Natural killer cell (primary cell): ENCODE measurements at regions not wholly inside any gene's neighbourhood (a gene's known extent, or its start where the extent isn't known, plus 50 kb on each side); places are given as distances from the start of the nearest gene placed in this dataset.

Experiments used
- ATAC-seq, 3 donors: fragments of 150-1000 bp in 2 of 3; fragments of 200-7000 bp in 1 of 3; cut with Tn5 transposase; 1 replicate in 1 of 3; 2 replicates in 2 of 3; pipeline ENCODE4 v1.10.0; 2021; ENCODE audit warnings: mild to moderate bottlenecking in 2 of 3, moderate library complexity in 2 of 3
- DNase-seq, 2 donors: peaks; one replicate each; pipeline versions ENCODE4 v3.0.0 to v3.0.0-alpha.2; 2013 to 2021; ENCODE audit warnings: mixed read lengths in 1 of 2
- H3K27ac ChIP-seq: one replicate; pipeline ENCODE4 v1.5.1; 2013; ENCODE audit warnings: mild to moderate bottlenecking, low read length
- H3K27me3 ChIP-seq: one replicate; pipeline ENCODE4 v1.6.1; 2013; ENCODE audit warnings: low read length; ENCODE audit not compliant: control insufficient read depth, insufficient read depth
- H3K36me3 ChIP-seq: one replicate; pipeline ENCODE4 v1.6.1; 2013; ENCODE audit warnings: low read length; ENCODE audit not compliant: control insufficient read depth, insufficient read depth
- H3K4me1 ChIP-seq: one replicate; pipeline ENCODE4 v1.6.1; 2013; ENCODE audit warnings: low read length; ENCODE audit not compliant: control insufficient read depth, insufficient read depth
- H3K4me3 ChIP-seq: one replicate; pipeline ENCODE4 v1.5.1; 2013; ENCODE audit warnings: low read length
- H3K9me3 ChIP-seq: one replicate; pipeline ENCODE4 v1.6.1; 2013; ENCODE audit warnings: low read length; ENCODE audit not compliant: control insufficient read depth, insufficient read depth
- H3K27ac Mint-ChIP-seq, 2 donors: one replicate each; pipeline ENCODE4 v1.8.0; 2022; ENCODE audit warnings: mild to moderate bottlenecking in 2 of 2, mixed read lengths in 2 of 2, moderate library complexity in 1 of 2
- H3K27me3 Mint-ChIP-seq, 2 donors: one replicate each; pipeline ENCODE4 v1.8.0; 2022; ENCODE audit warnings: low read depth in 2 of 2, mixed read lengths in 2 of 2
- H3K36me3 Mint-ChIP-seq: one replicate; pipeline ENCODE4 v1.8.0; 2022; ENCODE audit warnings: mixed read lengths
- H3K4me1 Mint-ChIP-seq, 2 donors: one replicate each; pipeline ENCODE4 v1.8.0; 2022; ENCODE audit warnings: mixed read lengths in 2 of 2
- H3K4me3 Mint-ChIP-seq: one replicate; pipeline ENCODE4 v1.8.0; 2022; ENCODE audit warnings: mild to moderate bottlenecking, moderate library complexity, mixed read lengths
- H3K9me3 Mint-ChIP-seq, 2 donors: one replicate each; pipeline ENCODE4 v1.8.0; 2022; ENCODE audit warnings: mixed read lengths in 2 of 2
- CTCF ChIP-seq: fragments of 200-600 bp; IDR thresholded peaks from one replicate; pipeline ENCODE4 v1.8.0; 2022; ENCODE audit warnings: antibody characterized with exemption
- WGBS: methylation state at CpG from one replicate; pipeline ENCODE4 v1.1.7; 2013; ENCODE audit warnings: missing lambda C conversion rate; ENCODE audit not compliant: insufficient coverage; 5-methylcytosine and 5-hydroxymethylcytosine counted together
- intact Hi-C: fragments of 100-400 bp; cut with micrococcal nuclease; formaldehyde crosslinking; loops from one replicate; pipeline ENCODE4 v1.14.2; 2022

- Histone ChIP-seq H3K4me3 (no peak overlapping the region), H3K27ac (no peak overlapping the region), H3K4me1 (no peaks in the 10 kb centered on the region), H3K36me3 (no peaks in the 10 kb centered on the region), H3K9me3 (no peaks in the 10 kb centered on the region), H3K27me3 (no peaks in the 10 kb centered on the region)
- Mint-ChIP-seq H3K4me1 (no peaks in the 10 kb centered on the region), H3K9me3 (no peaks in the 10 kb centered on the region), H3K4me3 (no peak overlapping the region), H3K36me3 (no peaks in the 10 kb centered on the region), H3K27me3 (no peaks in the 10 kb centered on the region), H3K27ac (no peak overlapping the region)
- WGBS = 90% methylated on average over 3 of the region's 5 CpGs
- ATAC-seq = no peak
- no peak for TF ChIP-seq CTCF
- DNase-seq = no peak
- intact Hi-C loops = no loop called here
These were observed 62.9 kb upstream of the ARG1 start for GRCh38 chr6:131510094-131510493.

- H3K27ac ChIP-seq = no peak overlapping the region
- DNase-seq (no peak), ATAC-seq (no peak)
- H3K27me3 ChIP-seq = no peaks in the 10 kb centered on the region
- H3K9me3 Mint-ChIP-seq = no peaks in the 10 kb centered on the region
- H3K27me3 Mint-ChIP-seq = no peaks in the 10 kb centered on the region
- no peak overlapping the region for H3K27ac Mint-ChIP-seq
- no peak for TF ChIP-seq CTCF
- H3K9me3 ChIP-seq = no peaks in the 10 kb centered on the region
- intact Hi-C loops = no loop called here
- no peaks in the 10 kb centered on the region for H3K36me3 ChIP-seq
- H3K36me3 Mint-ChIP-seq = no peaks in the 10 kb centered on the region
- no peak overlapping the region for H3K4me3 ChIP-seq
- H3K4me1 Mint-ChIP-seq = no peaks in the 10 kb centered on the region
- no peaks in the 10 kb centered on the region for H3K4me1 ChIP-seq
- no peak overlapping the region for H3K4me3 Mint-ChIP-seq
These were observed 62.4 kb upstream of the ARG1 start for GRCh38 chr6:131510591-131510990.

GRCh38 chr6:131519670-131520436 is 53.2 kb upstream of the ARG1 start:
- peak; percentile 79 to 87 (median 86) for ATAC-seq
- WGBS = 63% methylated on average over 2 of the region's 2 CpGs

More at GRCh38 chr6:131519670-131520436, 53.2 kb upstream of the ARG1 start:
- TF ChIP-seq CTCF = peak; percentile 72
- no peaks in the 10 kb centered on the region for H3K27me3 ChIP-seq
- no peaks in the 10 kb centered on the region for H3K36me3 ChIP-seq
- H3K4me3 ChIP-seq = no peak overlapping the region
- peak in 1 of 2 donors; percentile 74 for DNase-seq
- H3K27me3 Mint-ChIP-seq = no peaks in the 10 kb centered on the region
- no peaks in the 10 kb centered on the region for H3K36me3 Mint-ChIP-seq
- intact Hi-C loops = no loop called here
- H3K4me3 Mint-ChIP-seq = no peak overlapping the region
- no peaks in the 10 kb centered on the region for H3K9me3 ChIP-seq
- no peak overlapping the region for H3K27ac Mint-ChIP-seq
- H3K27ac ChIP-seq = no peak overlapping the region
- H3K9me3 Mint-ChIP-seq = no peaks in the 10 kb centered on the region
- H3K4me1 ChIP-seq = peaks cover 17% of the 10 kb centered on the region
- H3K4me1 Mint-ChIP-seq = peaks cover 28 to 30% of the 10 kb centered on the region in 2 donors
